Loucy (cell line): ENCODE measurements at regions not wholly inside any gene's neighbourhood (a gene's known extent, or its start where the extent isn't known, plus 50 kb on each side); places are given as distances from the start of the nearest gene placed in this dataset.

Experiments used
- CTCF ChIP-seq: fragments of 200-600 bp; sonication (generic); conservative IDR thresholded peaks from 2 replicates; pipeline ENCODE4 v1.5.1; 2014; ENCODE audit warnings: mild to moderate bottlenecking, antibody characterized with exemption, low read length
- EZH2phosphoT487 ChIP-seq: fragments of 200-600 bp; IDR thresholded peaks from 2 replicates; pipeline ENCODE4 v1.6.1; 2018; ENCODE audit warnings: antibody characterized with exemption, mild to moderate bottlenecking, moderate library complexity, borderline replicate concordance

- no peak for TF ChIP-seq CTCF
- TF ChIP-seq EZH2phosphoT487: no peak
Observed at GRCh38 chr13:104937881-104938280, 1597.6 kb downstream of the EFNB2 start.
